H1 (cell line): ENCODE measurements at regions not wholly inside any gene's neighbourhood (a gene's known extent, or its start where the extent isn't known, plus 50 kb on each side); places are given as distances from the start of the nearest gene placed in this dataset.

Source experiments
- EZH2 ChIP-seq: fragments of 200-600 bp; sonication (generic); IDR thresholded peaks from 2 replicates; pipeline ENCODE4 v1.7.1; 2012; ENCODE audit warnings: low read depth, mild to moderate bottlenecking, moderate library complexity, low read length, inconsistent platforms; ENCODE audit not compliant: severe bottlenecking

DNA sequence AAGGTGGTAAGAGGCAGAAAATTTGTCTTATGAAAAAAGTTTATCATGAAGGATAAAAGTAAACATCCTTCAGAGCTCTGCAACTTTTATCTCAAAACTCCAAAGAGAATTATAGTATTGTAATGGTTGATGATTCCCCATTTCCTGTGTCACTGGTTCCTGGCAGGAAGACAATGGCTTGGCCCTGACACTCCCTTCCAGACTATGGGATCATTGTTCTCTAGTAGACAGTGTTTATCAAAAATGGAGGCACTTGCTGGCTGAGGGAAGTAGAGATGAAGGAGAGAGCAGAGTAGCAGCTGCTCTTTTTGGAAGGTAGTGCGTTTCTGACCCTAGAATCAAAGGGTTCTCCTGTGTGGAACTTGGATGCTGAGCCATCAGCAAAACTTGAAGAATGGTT is 145.9 kb upstream of the ATP1B1 start (continued):
- TF ChIP-seq EZH2: no peak
